GM12875 (cell line): ENCODE measurements at regions not wholly inside any gene's neighbourhood (a gene's known extent, or its start where the extent isn't known, plus 50 kb on each side); places are given as distances from the start of the nearest gene placed in this dataset.

ENCODE experiments used
- H3K4me3 ChIP-seq: one replicate; pipeline ENCODE4 v1.5.1; 2011; ENCODE audit warnings: low read depth, low read length, control low read depth
- TF ChIP-seq, protein P1 (sequence below): IDR thresholded peaks from 2 replicates; pipeline ENCODE4 v1.5.1; 2011; ENCODE audit warnings: low read depth, mild to moderate bottlenecking, control low read depth, inconsistent platforms, low read length, moderate library complexity, borderline replicate concordance; ENCODE audit not compliant: insufficient read depth

DNA sequence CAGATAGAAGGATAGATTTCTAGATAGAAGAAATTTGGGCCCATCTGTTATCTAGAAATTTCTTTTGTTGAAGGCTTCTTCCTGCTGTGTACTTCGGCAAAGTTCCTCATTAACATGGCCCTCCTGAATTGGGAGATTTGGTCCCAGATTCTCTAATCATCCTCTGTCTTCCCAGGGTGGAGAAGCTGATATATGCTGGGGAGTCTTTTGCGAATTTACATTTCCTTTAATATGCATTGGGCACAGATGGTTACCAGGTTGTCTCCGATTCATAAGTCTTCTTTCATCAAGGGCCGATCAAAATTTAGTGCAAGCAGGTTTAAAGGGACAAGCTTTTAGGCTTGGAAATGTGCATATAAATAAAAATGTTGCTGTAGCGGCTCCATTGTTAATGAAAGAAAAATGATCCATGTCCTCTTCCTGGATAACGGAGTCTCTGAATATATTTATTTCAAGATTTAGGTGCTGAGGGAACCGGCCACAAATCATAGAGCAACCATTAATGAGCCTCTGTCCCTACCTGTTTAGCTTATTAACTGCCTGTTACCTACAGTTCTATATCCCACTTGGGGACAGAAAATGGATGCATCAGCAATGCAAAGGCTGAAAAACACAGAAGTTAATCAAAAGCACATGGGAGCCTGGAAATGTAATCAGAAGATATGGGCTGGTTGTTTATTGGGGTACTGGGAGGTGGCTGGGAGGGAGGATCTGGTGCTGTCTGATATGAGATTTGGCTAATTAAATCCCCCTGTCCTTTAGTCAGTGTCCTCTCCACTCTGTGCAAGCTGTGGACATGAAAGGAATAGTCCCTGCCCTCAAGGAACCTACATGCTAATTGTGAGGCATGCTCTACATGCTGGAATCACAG, 234.7 kb downstream of the MAN2A1 start:
- H3K4me3 ChIP-seq: no peak overlapping the region
- TF ChIP-seq, protein P1, sequence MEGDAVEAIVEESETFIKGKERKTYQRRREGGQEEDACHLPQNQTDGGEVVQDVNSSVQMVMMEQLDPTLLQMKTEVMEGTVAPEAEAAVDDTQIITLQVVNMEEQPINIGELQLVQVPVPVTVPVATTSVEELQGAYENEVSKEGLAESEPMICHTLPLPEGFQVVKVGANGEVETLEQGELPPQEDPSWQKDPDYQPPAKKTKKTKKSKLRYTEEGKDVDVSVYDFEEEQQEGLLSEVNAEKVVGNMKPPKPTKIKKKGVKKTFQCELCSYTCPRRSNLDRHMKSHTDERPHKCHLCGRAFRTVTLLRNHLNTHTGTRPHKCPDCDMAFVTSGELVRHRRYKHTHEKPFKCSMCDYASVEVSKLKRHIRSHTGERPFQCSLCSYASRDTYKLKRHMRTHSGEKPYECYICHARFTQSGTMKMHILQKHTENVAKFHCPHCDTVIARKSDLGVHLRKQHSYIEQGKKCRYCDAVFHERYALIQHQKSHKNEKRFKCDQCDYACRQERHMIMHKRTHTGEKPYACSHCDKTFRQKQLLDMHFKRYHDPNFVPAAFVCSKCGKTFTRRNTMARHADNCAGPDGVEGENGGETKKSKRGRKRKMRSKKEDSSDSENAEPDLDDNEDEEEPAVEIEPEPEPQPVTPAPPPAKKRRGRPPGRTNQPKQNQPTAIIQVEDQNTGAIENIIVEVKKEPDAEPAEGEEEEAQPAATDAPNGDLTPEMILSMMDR: no peak

DNA sequence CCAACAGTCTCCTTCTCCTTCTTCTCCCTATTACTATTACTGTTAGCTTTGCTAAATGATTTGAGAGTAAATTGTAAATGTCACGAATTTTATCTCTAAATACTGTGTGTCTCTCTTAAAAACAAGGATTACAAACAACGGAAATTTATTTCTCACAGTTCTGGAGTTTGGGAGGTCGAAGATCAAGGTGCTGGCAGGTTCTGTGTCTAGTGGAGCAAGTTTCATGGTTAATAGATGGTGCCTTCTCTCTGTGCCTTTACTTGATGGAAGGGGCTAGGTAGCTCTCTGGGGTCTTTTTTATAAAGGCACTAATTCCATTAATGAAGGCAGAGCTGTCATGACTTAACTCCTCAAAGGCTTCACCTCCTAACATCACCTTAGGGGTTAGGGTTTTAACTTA, 237.9 kb downstream of the MAN2A1 start:
- H3K4me3 ChIP-seq: no peak overlapping the region
- TF ChIP-seq, protein P1: no peak

DNA sequence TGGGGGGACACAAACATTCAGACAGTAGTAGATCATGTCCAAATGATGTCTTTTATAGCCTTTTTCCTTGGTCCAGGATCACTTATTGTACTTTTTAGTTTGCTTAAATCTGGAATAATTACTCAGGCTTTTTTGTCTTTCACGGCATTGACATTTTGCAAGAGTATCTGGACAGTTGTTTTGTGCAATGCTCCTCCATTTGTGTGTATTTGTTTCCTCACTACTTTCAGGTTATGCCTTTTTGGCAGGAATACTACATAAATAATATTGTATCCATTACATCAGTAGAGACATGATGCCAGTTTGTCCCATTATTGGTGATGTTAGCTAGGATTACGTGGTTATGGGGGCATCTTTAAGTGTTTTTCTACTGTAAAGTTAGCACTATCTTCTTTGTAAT, 238.3 kb downstream of the MAN2A1 start:
- TF ChIP-seq, protein P1: no peak
- no peak overlapping the region for H3K4me3 ChIP-seq

DNA sequence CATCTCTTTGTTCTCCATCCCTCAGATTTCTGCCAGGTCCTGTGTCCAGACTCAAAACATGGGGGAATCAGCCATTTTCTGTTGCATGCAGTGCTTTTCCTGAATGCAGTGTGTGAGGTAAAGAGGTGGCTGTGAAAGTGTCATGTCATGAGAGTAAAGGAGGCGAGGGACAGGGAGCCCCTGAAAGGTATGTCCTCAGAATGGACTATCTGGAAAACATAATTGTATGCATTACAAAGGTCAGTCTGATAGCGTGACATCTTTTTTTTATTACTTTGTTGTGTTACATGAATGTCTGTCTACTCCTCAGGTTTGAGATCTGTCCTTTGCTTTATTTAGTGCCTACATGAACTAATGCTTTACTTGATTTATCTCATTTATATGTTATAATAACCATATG, 239.1 kb downstream of the MAN2A1 start:
- H3K4me3 ChIP-seq: no peak overlapping the region
- TF ChIP-seq, protein P1: no peak

DNA sequence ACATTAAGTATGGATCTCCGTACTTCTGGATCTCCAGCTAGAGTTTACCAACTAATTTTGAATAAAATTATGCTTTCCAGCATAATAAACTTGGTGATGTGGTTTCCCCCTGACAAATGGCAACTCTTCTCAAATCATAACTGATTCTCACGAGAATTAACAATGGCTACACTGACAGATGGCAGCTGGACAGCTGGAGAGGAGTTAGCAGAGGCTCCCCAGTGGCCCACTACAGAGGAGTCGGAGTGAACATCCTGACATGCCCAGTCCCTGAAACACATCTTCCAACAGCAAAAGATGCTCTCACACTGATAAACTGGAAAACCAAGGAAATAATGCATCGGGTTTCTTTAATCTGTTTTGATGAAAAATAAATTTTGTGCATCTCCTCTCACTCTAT, 239.6 kb downstream of the MAN2A1 start:
- no peak overlapping the region for H3K4me3 ChIP-seq
- TF ChIP-seq, protein P1: no peak

DNA sequence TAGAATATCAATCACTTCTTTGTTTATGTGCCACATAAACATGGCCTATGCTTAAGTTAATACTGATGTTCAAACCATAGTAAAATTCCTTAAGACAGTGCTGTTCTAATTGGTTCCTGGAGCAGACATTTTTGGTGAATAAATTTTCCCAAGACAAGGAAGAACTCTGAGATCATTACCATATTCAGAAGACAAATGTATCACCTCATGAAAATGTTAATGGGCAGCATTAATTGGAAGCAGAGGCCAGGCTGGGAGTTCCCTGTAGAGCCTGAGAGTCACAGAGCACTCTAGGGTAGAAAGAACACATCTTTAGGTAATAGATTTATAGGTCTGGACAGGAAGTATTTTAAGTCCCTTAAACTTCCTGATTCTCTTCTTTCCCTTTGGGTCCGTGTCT, 240.2 kb downstream of the MAN2A1 start:
- TF ChIP-seq, protein P1: no peak
- no peak overlapping the region for H3K4me3 ChIP-seq
